Gastroesophageal sphincter (tissue), 3 donors: ENCODE measurements at regions not wholly inside any gene's neighbourhood (a gene's known extent, or its start where the extent isn't known, plus 50 kb on each side); places are given as distances from the start of the nearest gene placed in this dataset.

Source experiments
- CTCF ChIP-seq, 4 experiments: fragments of 200-600 bp in 2 of 4; fragments of 450-650 bp in 2 of 4; sonication (generic) in 1 of 4; IDR thresholded peaks; one replicate each; pipeline ENCODE4 v1.5.1; 2017 to 2019; ENCODE audit warnings: antibody characterized with exemption in 4 of 4, mild to moderate bottlenecking in 2 of 4, moderate library complexity in 2 of 4
- EP300 ChIP-seq: sonication (generic); formaldehyde crosslinking; IDR thresholded peaks from one replicate; pipeline ENCODE4 v1.6.1; 2017; ENCODE audit warnings: antibody characterized with exemption, mild to moderate bottlenecking
- POLR2A ChIP-seq, 2 donors: fragments of 450-650 bp; IDR thresholded peaks; one replicate each; pipeline ENCODE4 v1.6.1; 2017; ENCODE audit warnings: antibody characterized with exemption in 2 of 2, mild to moderate bottlenecking in 2 of 2, moderate library complexity in 1 of 2
- POLR2AphosphoS5 ChIP-seq: sonication (generic); formaldehyde crosslinking; IDR thresholded peaks from one replicate; pipeline ENCODE4 v1.6.1; 2017; ENCODE audit warnings: antibody characterized with exemption

GRCh38 chr7:84693483-84693882 lies 493.4 kb downstream of the SEMA3D start:
- TF ChIP-seq CTCF (IDR thresholded peaks at IDR 0.05) (no peak), EP300 (no peak), POLR2A (IDR thresholded peaks at IDR 0.05) (no peak), POLR2AphosphoS5 (no peak)
